Heart left ventricle (tissue), 16 donors: ENCODE measurements at regions not wholly inside any gene's neighbourhood (a gene's known extent, or its start where the extent isn't known, plus 50 kb on each side); places are given as distances from the start of the nearest gene placed in this dataset.

ENCODE experiments used
- ATAC-seq, 4 donors: fragments of 200-7000 bp; cut with Tn5 transposase; one replicate each; pipeline ENCODE4 v1.9.1; 2020 to 2022; ENCODE audit warnings: moderate library complexity in 4 of 4, mild to moderate bottlenecking in 3 of 4, moderate number of reproducible peaks in 1 of 4
- DNase-seq, 5 donors: peaks; one replicate each; pipeline ENCODE4 v3.0.0-alpha.2; 2020
- H3K27ac ChIP-seq, 12 donors: fragments of 200-600 bp; sonication (generic) in 4 of 12; one replicate each; pipeline versions ENCODE4 v1.5.0 to v1.8.0; 2016 to 2022; ENCODE audit warnings: mild to moderate bottlenecking in 2 of 12
- H3K27me3 ChIP-seq, 9 donors: fragments of 200-600 bp; sonication (generic) in 2 of 9; one replicate each; pipeline versions ENCODE4 v1.5.1 to v1.8.0; 2016 to 2022; ENCODE audit warnings: mild to moderate bottlenecking in 3 of 9
- H3K36me3 ChIP-seq, 9 donors: fragments of 200-600 bp; sonication (generic) in 2 of 9; one replicate each; pipeline versions ENCODE4 v1.5.0 to v1.8.0; 2018 to 2022; ENCODE audit warnings: mild to moderate bottlenecking in 2 of 9
- H3K4me1 ChIP-seq, 12 donors: fragments of 200-600 bp; sonication (generic) in 4 of 12; one replicate each; pipeline versions ENCODE4 v1.5.0 to v1.8.0; 2016 to 2022; ENCODE audit warnings: mild to moderate bottlenecking in 3 of 12
- H3K4me3 ChIP-seq, 12 donors: fragments of 200-600 bp; sonication (generic) in 4 of 12; one replicate each; pipeline versions ENCODE4 v1.5.0 to v1.8.0; 2017 to 2022; ENCODE audit warnings: mild to moderate bottlenecking in 9 of 12, moderate library complexity in 4 of 12
- H3K9me3 ChIP-seq, 12 donors: fragments of 200-600 bp; sonication (generic) in 4 of 12; one replicate each; pipeline versions ENCODE4 v1.5.0 to v1.8.0; 2016 to 2022; ENCODE audit warnings: mild to moderate bottlenecking in 1 of 12
- POLR2A ChIP-seq, 2 donors: fragments of 450-650 bp; IDR thresholded peaks; one replicate each; pipeline ENCODE4 v1.6.1; 2017; ENCODE audit warnings: antibody characterized with exemption in 2 of 2, mild to moderate bottlenecking in 2 of 2, moderate library complexity in 2 of 2
- WGBS, 4 donors: extraction: QIAGEN DNeasy Blood & Tissue Kit in 2 of 4; methylation state at CpG; one replicate each; pipeline versions ENCODE4 v1.1.5 to v1.1.7; 2013 to 2018; 5-methylcytosine and 5-hydroxymethylcytosine counted together
- intact Hi-C, 10 donors: fragments of 100-400 bp; cut with DNase I; formaldehyde crosslinking; loops; one replicate each; pipeline versions ENCODE4 v1.11.1 to v1.14.2; 2022
- TF ChIP-seq, protein P1 (sequence below), 12 donors: fragments of 200-600 bp; sonication (generic) in 4 of 12; IDR thresholded peaks; one replicate each; pipeline versions ENCODE4 v1.5.0 to v1.8.0; 2018 to 2022; ENCODE audit warnings: antibody characterized with exemption in 12 of 12, mild to moderate bottlenecking in 5 of 12
- donor health status: ischemic (EF 13 %, LVEDD 7.1; RV severe dilation, severe dysfunction).
- donor health status: healthy with polysubstance abuse.
- donor health status: DM: no; HTN: yes; CAD: no.
- donor health status: DM: no; HTN: no; CAD: no.
- donor health status: ischemic (EF 25% LVEDD 6.9; RV normal size, moderate dysfunction).
- donor health status: ischemic (EF 25% LVEDD 5.7; RV mildly dilated, moderate dysfunction).
- donor health status: healthy.
- donor health status: DM: yes; HTN: yes; CAD: no.
- donor health status: ischemic (EF 35%, LVEDD 5.7; RV mildly dilated, moderate dysfunction).
- donor health status: nonischemic (EF 11% LVEDD 7.7; RV severe dilation, severe dysfunction).
- donor health status: DM: yes; HTN: yes; CAD: no.
- donor health status: PGD.
- donor health status: ischemic (EF 29% LVEDD 5.4; RV normal size, mild dysfunction).
- donor health status: nonischemic (EF 23%, LVEDD 6.1; RV moderate dilation, normal function).

DNA sequence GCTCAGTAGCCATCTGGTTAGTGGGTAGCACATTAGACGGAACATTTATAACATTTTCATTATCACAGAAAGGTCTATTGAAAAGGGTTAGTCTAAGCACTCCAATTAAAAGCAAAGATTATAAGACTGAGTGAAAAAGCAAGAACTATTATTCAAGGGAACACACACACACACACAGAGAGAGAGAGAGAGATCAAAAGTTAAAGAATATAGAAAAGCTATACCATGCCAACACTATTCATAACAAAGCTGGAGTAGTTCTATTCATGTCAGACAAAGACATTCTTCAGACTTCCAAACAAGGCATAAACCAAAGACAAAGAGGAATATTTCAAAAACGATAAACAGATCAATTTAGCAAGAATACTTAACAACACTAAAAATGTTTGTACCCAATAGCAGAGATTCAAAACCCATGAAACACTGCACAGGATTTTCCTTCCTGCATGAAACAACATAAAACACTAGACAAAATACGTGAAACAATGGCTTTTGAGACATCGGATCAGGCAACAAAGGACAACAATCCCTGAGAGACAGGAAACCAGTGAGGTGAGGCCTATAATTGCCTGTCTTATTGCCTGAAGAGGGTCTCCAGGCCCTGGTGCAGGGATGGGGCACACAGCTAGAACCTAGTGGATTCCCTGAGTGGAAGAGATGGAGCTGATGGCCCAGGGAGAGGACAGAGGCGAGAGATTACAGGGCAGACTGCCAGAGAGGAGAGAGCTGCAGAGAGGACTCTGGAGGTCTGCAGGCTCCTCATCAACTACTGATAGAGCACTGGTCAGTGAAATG is 83.6 kb upstream of the NPAS2 start:
- TF ChIP-seq, protein P1, sequence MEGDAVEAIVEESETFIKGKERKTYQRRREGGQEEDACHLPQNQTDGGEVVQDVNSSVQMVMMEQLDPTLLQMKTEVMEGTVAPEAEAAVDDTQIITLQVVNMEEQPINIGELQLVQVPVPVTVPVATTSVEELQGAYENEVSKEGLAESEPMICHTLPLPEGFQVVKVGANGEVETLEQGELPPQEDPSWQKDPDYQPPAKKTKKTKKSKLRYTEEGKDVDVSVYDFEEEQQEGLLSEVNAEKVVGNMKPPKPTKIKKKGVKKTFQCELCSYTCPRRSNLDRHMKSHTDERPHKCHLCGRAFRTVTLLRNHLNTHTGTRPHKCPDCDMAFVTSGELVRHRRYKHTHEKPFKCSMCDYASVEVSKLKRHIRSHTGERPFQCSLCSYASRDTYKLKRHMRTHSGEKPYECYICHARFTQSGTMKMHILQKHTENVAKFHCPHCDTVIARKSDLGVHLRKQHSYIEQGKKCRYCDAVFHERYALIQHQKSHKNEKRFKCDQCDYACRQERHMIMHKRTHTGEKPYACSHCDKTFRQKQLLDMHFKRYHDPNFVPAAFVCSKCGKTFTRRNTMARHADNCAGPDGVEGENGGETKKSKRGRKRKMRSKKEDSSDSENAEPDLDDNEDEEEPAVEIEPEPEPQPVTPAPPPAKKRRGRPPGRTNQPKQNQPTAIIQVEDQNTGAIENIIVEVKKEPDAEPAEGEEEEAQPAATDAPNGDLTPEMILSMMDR (IDR thresholded peaks at IDR 0.05): no peak
- TF ChIP-seq POLR2A (IDR thresholded peaks at IDR 0.05): no peak
- DNase-seq (no peak), ATAC-seq (no peak)
- intact Hi-C loops: loop anchor here in 2 of 10 donors (10.0 kb wide), 2 partner anchors 132 to 218 kb away; no protein-coding TSS in a partner anchor
- Histone ChIP-seq H3K36me3 (no peaks in the 10 kb centered on the region), H3K4me1 (peaks cover 0 to 11% (median 3%) of the 10 kb centered on the region in 12 donors), H3K27ac (no peak overlapping the region), H3K27me3 (no peaks in the 10 kb centered on the region), H3K4me3 (no peak overlapping the region), H3K9me3 (no peaks in the 10 kb centered on the region)
- 79 to 83% (median 81%) methylated on average over 5 of the region's 5 CpGs for WGBS, 4 donors

DNA sequence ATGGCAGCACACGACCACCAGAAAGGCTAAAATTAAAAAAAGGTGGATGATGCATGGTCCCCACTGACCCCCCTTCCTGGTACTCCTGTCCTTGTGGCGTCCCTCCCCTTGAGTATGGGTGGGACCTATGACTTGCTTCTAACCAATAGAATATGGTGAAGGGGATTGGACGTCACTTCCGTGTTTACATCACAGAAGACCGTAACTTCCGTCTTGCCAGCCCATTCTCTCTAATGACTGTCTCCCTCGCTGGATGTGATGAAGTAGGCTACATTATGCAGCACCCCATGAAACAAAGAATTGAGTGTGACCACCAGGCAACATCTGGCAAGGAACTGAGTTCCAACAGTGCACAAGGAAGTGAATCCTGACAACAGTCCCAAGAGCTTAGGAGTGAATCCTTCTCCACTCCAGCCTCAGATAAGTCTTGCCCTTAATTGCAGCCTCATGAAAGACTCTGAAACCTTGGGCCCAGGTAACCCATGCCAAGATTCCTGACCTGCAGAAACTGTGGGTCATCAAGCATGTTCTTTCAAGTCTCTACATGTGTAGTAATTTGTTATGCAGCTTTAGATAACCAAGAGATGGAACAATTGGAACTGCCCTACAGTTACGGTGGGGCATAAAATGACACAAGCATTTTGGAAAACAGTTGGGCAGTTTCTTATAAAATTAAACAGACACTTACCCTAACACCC is 80.1 kb upstream of the NPAS2 start:
- H3K9me3 ChIP-seq: no peaks in the 10 kb centered on the region
- DNase-seq (no peak), ATAC-seq (no peak)
- TF ChIP-seq POLR2A (IDR thresholded peaks at IDR 0.05): no peak
- TF ChIP-seq, protein P1 (IDR thresholded peaks at IDR 0.05): no peak
- intact Hi-C loops: loop anchor here in 4 of 10 donors (5.0 to 10.0 kb wide), 4 partner anchors 77 to 237 kb away; no protein-coding TSS in a partner anchor
- H3K27me3 ChIP-seq: no peaks in the 10 kb centered on the region
- WGBS, 4 donors: 87 to 93% (median 89%) methylated on average over 8 of the region's 8 CpGs
- H3K4me1 ChIP-seq: peaks cover 0 to 22% (median 0%) of the 10 kb centered on the region in 12 donors
- no peak overlapping the region for H3K27ac ChIP-seq
- H3K4me3 ChIP-seq: no peak overlapping the region
- no peaks in the 10 kb centered on the region for H3K36me3 ChIP-seq

GRCh38 chr2:100741880-100742276 is 78.1 kb upstream of the NPAS2 start:
- DNase-seq (no peak), ATAC-seq (no peak)
- Histone ChIP-seq H3K27me3 (no peaks in the 10 kb centered on the region), H3K4me1 (peaks cover 0 to 22% (median 0%) of the 10 kb centered on the region in 12 donors), H3K27ac (peak overlapping the region in 3 of 12 donors; percentile 6 to 69 (median 44)), H3K36me3 (no peaks in the 10 kb centered on the region), H3K9me3 (no peaks in the 10 kb centered on the region), H3K4me3 (no peak overlapping the region)
- WGBS, 4 donors: 73 to 92% (median 85%) methylated on average over 1 of the region's 1 CpG
- TF ChIP-seq POLR2A (IDR thresholded peaks at IDR 0.05): no peak
- TF ChIP-seq, protein P1 (IDR thresholded peaks at IDR 0.05): no peak
- intact Hi-C loops: loop anchor here in 2 of 10 donors (5.0 kb wide), 2 partner anchors 75 to 235 kb away; no protein-coding TSS in a partner anchor
